HG02943 (cell line): ENCODE measurements at regions not wholly inside any gene's neighbourhood (a gene's known extent, or its start where the extent isn't known, plus 50 kb on each side); places are given as distances from the start of the nearest gene placed in this dataset.

ENCODE experiments used
- ATAC-seq: cut with Tn5 transposase; IDR thresholded peaks from one replicate; pipeline ENCODE4 v1.9.1; 2021; ENCODE audit warnings: mild to moderate bottlenecking, low read depth, moderate library complexity; ENCODE audit not compliant: unreplicated experiment

- ATAC-seq = no peak
Measured at GRCh38 chr6:2387445-2387844, 142.0 kb upstream of the GMDS start.

- ATAC-seq = no peak
Measured at GRCh38 chr6:2385471-2385983, 140.1 kb upstream of the GMDS start.

- ATAC-seq = no peak
Measured at GRCh38 chr6:2384528-2384927, 139.1 kb upstream of the GMDS start.

GRCh38 chr6:2381872-2382661, 136.7 kb upstream of the GMDS start:
- no peak for ATAC-seq

- no peak for ATAC-seq
Measured at GRCh38 chr6:2378891-2379652, 133.7 kb upstream of the GMDS start.

- no peak for ATAC-seq
Measured at GRCh38 chr6:2378046-2378657, 132.7 kb upstream of the GMDS start.

- ATAC-seq = no peak
Measured at GRCh38 chr6:2376429-2377355, 131.3 kb upstream of the GMDS start.

GRCh38 chr6:2375443-2375842, 130.0 kb upstream of the GMDS start:
- no peak for ATAC-seq

GRCh38 chr6:2369606-2370005, 124.2 kb upstream of the GMDS start:
- no peak for ATAC-seq

- no peak for ATAC-seq
Measured at GRCh38 chr6:2363211-2363610, 117.8 kb upstream of the GMDS start.

- ATAC-seq = no peak
Measured at GRCh38 chr6:2361195-2361594, 115.8 kb upstream of the GMDS start.

- no peak for ATAC-seq
Measured at GRCh38 chr6:2360716-2361115, 115.3 kb upstream of the GMDS start.

GRCh38 chr6:2360126-2360525, 114.7 kb upstream of the GMDS start:
- no peak for ATAC-seq

- no peak for ATAC-seq
Measured at GRCh38 chr6:2355150-2355549, 109.7 kb upstream of the GMDS start.

- no peak for ATAC-seq
Measured at GRCh38 chr6:2354138-2354491, 108.7 kb upstream of the GMDS start.

GRCh38 chr6:2353412-2354137, 108.2 kb upstream of the GMDS start:
- no peak for ATAC-seq

GRCh38 chr6:2351807-2352431, 106.5 kb upstream of the GMDS start:
- ATAC-seq = no peak

GRCh38 chr6:2351090-2351489, 105.7 kb upstream of the GMDS start:
- no peak for ATAC-seq

GRCh38 chr6:2346078-2346477, 100.7 kb upstream of the GMDS start:
- ATAC-seq = no peak
